GM12875 (cell line): ENCODE measurements at regions not wholly inside any gene's neighbourhood (a gene's known extent, or its start where the extent isn't known, plus 50 kb on each side); places are given as distances from the start of the nearest gene placed in this dataset.

Experiments
- H3K4me3 ChIP-seq: one replicate; pipeline ENCODE4 v1.5.1; 2011; ENCODE audit warnings: low read depth, low read length, control low read depth
- TF ChIP-seq, protein P1 (sequence below): IDR thresholded peaks from 2 replicates; pipeline ENCODE4 v1.5.1; 2011; ENCODE audit warnings: low read depth, mild to moderate bottlenecking, control low read depth, inconsistent platforms, low read length, moderate library complexity, borderline replicate concordance; ENCODE audit not compliant: insufficient read depth

GRCh38 chr15:27702581-27702980 is 396.5 kb downstream of the OCA2 start:
- TF ChIP-seq, protein P1, sequence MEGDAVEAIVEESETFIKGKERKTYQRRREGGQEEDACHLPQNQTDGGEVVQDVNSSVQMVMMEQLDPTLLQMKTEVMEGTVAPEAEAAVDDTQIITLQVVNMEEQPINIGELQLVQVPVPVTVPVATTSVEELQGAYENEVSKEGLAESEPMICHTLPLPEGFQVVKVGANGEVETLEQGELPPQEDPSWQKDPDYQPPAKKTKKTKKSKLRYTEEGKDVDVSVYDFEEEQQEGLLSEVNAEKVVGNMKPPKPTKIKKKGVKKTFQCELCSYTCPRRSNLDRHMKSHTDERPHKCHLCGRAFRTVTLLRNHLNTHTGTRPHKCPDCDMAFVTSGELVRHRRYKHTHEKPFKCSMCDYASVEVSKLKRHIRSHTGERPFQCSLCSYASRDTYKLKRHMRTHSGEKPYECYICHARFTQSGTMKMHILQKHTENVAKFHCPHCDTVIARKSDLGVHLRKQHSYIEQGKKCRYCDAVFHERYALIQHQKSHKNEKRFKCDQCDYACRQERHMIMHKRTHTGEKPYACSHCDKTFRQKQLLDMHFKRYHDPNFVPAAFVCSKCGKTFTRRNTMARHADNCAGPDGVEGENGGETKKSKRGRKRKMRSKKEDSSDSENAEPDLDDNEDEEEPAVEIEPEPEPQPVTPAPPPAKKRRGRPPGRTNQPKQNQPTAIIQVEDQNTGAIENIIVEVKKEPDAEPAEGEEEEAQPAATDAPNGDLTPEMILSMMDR: no peak
- H3K4me3 ChIP-seq: no peak overlapping the region

DNA sequence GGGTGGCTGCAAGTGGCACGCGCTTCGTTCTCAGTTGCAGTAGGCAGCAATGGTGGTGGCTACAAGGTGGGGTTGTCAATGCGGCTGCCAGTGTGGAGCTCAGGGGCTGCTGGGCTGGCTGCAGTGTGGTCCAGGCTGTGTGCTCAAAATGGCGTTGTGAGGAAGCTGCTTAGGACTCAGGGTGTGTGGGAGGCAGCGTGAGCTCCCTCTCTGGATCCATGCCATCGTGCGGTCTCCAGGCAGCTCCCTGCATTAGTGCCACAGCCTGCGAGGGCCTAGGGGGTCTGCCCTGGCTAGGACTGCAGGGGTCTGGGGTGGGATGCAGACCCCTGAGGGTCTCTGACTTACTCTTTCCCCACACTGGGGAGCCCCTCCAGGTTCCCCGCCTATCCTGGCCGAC is 397.2 kb downstream of the OCA2 start:
- TF ChIP-seq, protein P1: no peak
- H3K4me3 ChIP-seq: no peak overlapping the region

DNA sequence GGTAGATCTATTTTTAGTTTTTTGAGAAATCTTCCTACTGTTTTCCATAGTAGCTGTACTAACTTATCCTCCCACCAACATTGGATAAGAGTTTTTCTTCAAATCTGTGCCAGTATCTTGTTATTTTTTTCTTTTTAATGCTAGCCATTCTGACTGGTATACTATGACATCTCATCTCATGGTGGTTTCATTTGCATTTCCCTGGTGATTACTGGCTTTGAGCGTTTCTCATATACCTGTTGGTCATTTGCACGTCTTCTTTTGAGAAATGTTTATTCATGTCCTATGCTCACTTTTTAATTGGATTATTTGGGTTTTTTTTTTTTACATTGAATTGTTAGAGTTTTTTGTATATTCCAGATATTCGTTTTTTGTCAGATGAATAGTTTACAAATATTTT is 398.1 kb downstream of the OCA2 start:
- H3K4me3 ChIP-seq: no peak overlapping the region
- TF ChIP-seq, protein P1: no peak

DNA sequence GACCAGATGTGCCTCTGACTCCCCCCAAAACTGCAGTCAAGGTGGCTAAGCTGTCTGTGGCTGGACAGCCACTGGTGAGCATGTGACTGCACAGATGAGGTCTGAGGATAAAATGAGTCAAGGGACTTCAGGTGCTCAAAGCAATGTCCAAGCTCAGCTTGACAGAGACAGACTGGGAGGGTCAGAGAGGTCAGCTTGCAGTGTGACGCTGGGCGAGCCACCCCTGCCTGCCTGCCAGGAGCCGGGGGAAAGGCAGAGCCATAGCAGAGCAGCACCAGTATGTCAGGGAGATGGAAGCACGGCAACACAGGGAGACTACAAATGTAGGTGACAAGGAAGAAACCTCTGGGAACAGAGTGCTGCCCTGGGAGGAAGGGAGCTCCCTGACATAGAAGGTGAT is 399.4 kb downstream of the OCA2 start:
- no peak overlapping the region for H3K4me3 ChIP-seq
- TF ChIP-seq, protein P1: no peak

GRCh38 chr15:27696530-27696929 is 402.6 kb downstream of the OCA2 start:
- no peak overlapping the region for H3K4me3 ChIP-seq
- TF ChIP-seq, protein P1: no peak

- TF ChIP-seq, protein P1: no peak
- H3K4me3 ChIP-seq: no peak overlapping the region
Observed at GRCh38 chr15:27695726-27696125, 403.4 kb downstream of the OCA2 start.

DNA sequence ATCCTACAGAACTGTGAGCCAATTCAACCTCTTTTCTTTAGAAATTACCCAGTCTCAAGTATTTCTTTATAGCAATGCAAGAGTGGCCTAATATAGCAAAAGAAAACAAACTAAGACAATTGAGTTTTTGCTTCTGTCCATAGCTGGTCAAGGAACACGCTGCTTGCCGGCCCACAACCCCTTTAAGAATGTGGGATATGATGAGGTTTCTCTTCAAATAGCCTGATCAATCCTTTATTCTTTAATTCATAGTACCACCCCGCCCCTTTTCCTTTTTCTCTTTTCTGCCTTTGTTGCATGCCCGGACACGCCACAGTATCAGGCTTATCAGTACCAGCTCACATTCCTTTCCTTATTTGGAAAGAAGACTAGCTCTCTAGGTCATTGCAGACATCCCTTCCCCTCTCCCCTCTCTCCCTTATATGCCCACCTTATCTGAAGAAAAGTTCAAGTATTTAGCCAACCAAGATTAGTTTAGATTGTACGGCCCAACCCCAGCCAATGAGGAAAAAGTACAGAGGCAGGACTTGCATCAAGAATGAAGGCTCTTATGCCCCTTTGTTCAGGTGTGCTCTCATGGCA is 404.5 kb downstream of the OCA2 start:
- no peak overlapping the region for H3K4me3 ChIP-seq
- TF ChIP-seq, protein P1: no peak
